PC-9 (cell line): ENCODE measurements at regions not wholly inside any gene's neighbourhood (a gene's known extent, or its start where the extent isn't known, plus 50 kb on each side); places are given as distances from the start of the nearest gene placed in this dataset.

Experiments
- BruUV-seq: library from RNA; stranded (reverse); fragments of 400-500 nt; replicated peaks from 2 replicates; lab custom pipeline; 2021; lab: Mats Ljungman, UMichigan
- CTCF ChIA-PET: fragments of 300-600 bp; sonication (Branson Sonifier 250); formaldehyde crosslinking; loops from one replicate; lab custom pipeline; 2022; ENCODE audit warnings: antibody characterized with exemption; lab: Charles Lee
- POLR2A ChIA-PET: fragments of 300-600 bp; sonication (Branson Sonifier 250); formaldehyde crosslinking; loops from one replicate; lab custom pipeline; 2022; ENCODE audit warnings: antibody characterized with exemption; ENCODE audit not compliant: unreplicated experiment; lab: Charles Lee
- DNase-seq, 2 experiments: peaks; one replicate each; pipeline versions ENCODE4 v3.0.0 to v3.0.0-alpha.2; 2015 to 2022; ENCODE audit warnings: mixed read lengths in 1 of 2
- H2AFZ ChIP-seq: fragments of 200-600 bp; sonication (generic); 2 replicates; pipeline ENCODE4 v1.8.1; 2017; ENCODE audit warnings: antibody characterized with exemption
- H3F3A ChIP-seq: fragments of 200-600 bp; sonication (generic); 2 replicates; pipeline ENCODE4 v1.8.1; 2017; ENCODE audit warnings: antibody characterized with exemption, mild to moderate bottlenecking, low read depth; ENCODE audit not compliant: insufficient read depth
- H3K27ac ChIP-seq: fragments of 200-600 bp; sonication (generic); 2 replicates; pipeline ENCODE4 v1.6.1; 2016; ENCODE audit warnings: mixed run types
- H3K27me3 ChIP-seq: fragments of 200-600 bp; sonication (generic); 2 replicates; pipeline ENCODE4 v1.6.1; 2016; ENCODE audit warnings: low read depth, mixed run types; ENCODE audit not compliant: insufficient read depth
- H3K36me3 ChIP-seq: fragments of 200-600 bp; sonication (generic); 2 replicates; pipeline ENCODE4 v1.6.1; 2016; ENCODE audit warnings: low read depth, mixed run types
- H3K4me1 ChIP-seq: fragments of 200-600 bp; sonication (generic); replicated peaks from 2 replicates; pipeline ENCODE4 v1.6.1; 2016; ENCODE audit warnings: mixed run types; ENCODE audit not compliant: insufficient read depth
- H3K4me2 ChIP-seq: fragments of 200-600 bp; sonication (generic); 2 replicates; pipeline ENCODE4 v1.6.1; 2017; ENCODE audit warnings: mixed run types
- H3K4me3 ChIP-seq: fragments of 200-600 bp; sonication (generic); 2 replicates; pipeline ENCODE4 v1.6.1; 2016; ENCODE audit warnings: mixed run types
- H3K79me2 ChIP-seq: fragments of 200-600 bp; sonication (generic); 2 replicates; pipeline ENCODE4 v1.6.1; 2017; ENCODE audit warnings: low read depth, mixed run types
- H3K9me2 ChIP-seq: fragments of 200-600 bp; sonication (generic); 2 replicates; pipeline ENCODE4 v1.8.1; 2017; ENCODE audit warnings: mild to moderate bottlenecking; ENCODE audit not compliant: insufficient read depth
- H3K9me3 ChIP-seq: fragments of 200-600 bp; sonication (generic); 2 replicates; pipeline ENCODE4 v1.8.1; 2016; ENCODE audit warnings: low read depth; ENCODE audit not compliant: insufficient read depth
- H4K20me1 ChIP-seq: fragments of 200-600 bp; sonication (generic); 2 replicates; pipeline ENCODE4 v1.8.1; 2017; ENCODE audit not compliant: insufficient read depth
- EZH2 ChIP-seq: fragments of 200-600 bp; sonication (generic); IDR thresholded peaks from 2 replicates; pipeline ENCODE4 v1.8.0; 2017; ENCODE audit warnings: antibody characterized with exemption, low read depth
- intact Hi-C: fragments of 100-400 bp; cut with micrococcal nuclease; formaldehyde crosslinking; loops from one replicate; pipeline ENCODE4 v1.10.0; 2022; ENCODE audit not compliant: unreplicated experiment
- TF ChIP-seq, protein P1 (sequence below): fragments of 200-600 bp; sonication (generic); conservative IDR thresholded peaks from 2 replicates; pipeline ENCODE4 v1.6.1; 2017; ENCODE audit warnings: mixed run types, antibody characterized with exemption, mild to moderate bottlenecking, moderate library complexity

DNA sequence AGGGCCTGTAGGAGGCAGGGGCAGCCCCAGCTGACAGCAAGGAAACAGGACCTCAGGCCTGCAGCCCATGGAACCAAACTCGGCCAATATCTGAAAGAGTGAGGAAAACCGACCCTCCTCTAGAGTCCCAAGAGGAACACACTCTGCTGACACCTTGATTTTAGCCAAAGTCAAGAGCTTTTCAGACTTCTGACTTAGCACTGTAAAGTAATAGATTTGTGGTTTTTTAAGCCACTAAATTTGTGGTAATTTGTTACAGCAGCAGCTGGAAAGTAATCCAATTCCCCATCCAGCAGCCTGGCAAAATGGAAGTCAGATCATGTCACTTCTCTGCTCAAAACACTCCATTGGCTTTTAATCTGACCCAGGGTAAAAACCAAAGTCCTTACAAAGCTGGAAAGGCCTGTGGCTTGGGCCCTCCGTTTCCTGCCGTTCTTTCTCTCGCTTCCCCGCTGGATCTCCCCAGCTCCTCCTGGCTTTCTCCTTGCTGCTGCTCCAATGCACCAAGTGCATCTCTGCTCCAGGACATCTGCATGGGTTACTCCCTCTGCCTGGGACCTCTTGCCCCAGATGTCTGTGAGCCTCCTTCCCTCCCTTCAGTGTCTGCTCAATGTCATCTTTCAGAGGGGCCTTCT is 79.0 kb downstream of the C5orf15 start:
- no peaks in the 10 kb centered on the region for H3K4me1 ChIP-seq
- no peaks in the 10 kb centered on the region for H3K79me2 ChIP-seq
- H3K9me3 ChIP-seq: no peaks in the 10 kb centered on the region
- no peak overlapping the region for H2AFZ ChIP-seq
- DNase-seq: no peak
- no peaks in the 10 kb centered on the region for H3K27me3 ChIP-seq
- H3K4me2 ChIP-seq: no peak overlapping the region
- H3K36me3 ChIP-seq: no peaks in the 10 kb centered on the region
- H4K20me1 ChIP-seq: no peaks in the 10 kb centered on the region
- no peaks in the 10 kb centered on the region for H3K9me2 ChIP-seq
- CTCF ChIA-PET: no interaction called here
- TF ChIP-seq EZH2: no peak
- TF ChIP-seq, protein P1, sequence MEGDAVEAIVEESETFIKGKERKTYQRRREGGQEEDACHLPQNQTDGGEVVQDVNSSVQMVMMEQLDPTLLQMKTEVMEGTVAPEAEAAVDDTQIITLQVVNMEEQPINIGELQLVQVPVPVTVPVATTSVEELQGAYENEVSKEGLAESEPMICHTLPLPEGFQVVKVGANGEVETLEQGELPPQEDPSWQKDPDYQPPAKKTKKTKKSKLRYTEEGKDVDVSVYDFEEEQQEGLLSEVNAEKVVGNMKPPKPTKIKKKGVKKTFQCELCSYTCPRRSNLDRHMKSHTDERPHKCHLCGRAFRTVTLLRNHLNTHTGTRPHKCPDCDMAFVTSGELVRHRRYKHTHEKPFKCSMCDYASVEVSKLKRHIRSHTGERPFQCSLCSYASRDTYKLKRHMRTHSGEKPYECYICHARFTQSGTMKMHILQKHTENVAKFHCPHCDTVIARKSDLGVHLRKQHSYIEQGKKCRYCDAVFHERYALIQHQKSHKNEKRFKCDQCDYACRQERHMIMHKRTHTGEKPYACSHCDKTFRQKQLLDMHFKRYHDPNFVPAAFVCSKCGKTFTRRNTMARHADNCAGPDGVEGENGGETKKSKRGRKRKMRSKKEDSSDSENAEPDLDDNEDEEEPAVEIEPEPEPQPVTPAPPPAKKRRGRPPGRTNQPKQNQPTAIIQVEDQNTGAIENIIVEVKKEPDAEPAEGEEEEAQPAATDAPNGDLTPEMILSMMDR: no peak
- BruUV-seq: no TSS peak
- H3K4me3 ChIP-seq: no peak overlapping the region
- POLR2A ChIA-PET: no interaction called here
- H3K27ac ChIP-seq: no peak overlapping the region
- H3F3A ChIP-seq: no peaks in the 10 kb centered on the region
- intact Hi-C loops: no loop called here

DNA sequence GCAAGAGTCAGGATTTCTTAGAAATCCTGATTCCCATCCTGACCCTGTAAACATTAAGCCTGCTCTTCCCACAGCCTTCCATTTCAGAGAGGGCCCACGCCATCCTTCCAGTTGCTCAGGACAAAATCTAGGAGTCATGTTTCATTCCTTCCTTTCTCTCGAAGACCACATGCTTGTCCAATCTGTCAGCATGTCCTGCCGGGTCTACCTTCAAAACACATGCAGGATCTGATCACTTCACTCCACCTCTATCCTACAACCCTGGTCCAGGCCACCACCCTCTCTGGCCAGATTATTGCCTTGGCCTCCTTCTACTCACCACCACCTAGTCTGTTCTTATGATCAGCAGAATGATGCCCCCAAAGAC is 79.8 kb downstream of the C5orf15 start:
- CTCF ChIA-PET: no interaction called here
- Histone ChIP-seq H3K9me2 (no peaks in the 10 kb centered on the region), H2AFZ (no peak overlapping the region), H3K9me3 (no peaks in the 10 kb centered on the region), H3K4me1 (no peaks in the 10 kb centered on the region), H3K79me2 (no peaks in the 10 kb centered on the region), H3K36me3 (no peaks in the 10 kb centered on the region), H3K27me3 (no peaks in the 10 kb centered on the region), H3K4me3 (no peak overlapping the region), H3K27ac (no peak overlapping the region), H4K20me1 (no peaks in the 10 kb centered on the region), H3F3A (no peaks in the 10 kb centered on the region), H3K4me2 (no peak overlapping the region)
- no TSS peak for BruUV-seq
- intact Hi-C loops: no loop called here
- POLR2A ChIA-PET: no interaction called here
- TF ChIP-seq EZH2: no peak
- TF ChIP-seq, protein P1: no peak
- DNase-seq: no peak

DNA sequence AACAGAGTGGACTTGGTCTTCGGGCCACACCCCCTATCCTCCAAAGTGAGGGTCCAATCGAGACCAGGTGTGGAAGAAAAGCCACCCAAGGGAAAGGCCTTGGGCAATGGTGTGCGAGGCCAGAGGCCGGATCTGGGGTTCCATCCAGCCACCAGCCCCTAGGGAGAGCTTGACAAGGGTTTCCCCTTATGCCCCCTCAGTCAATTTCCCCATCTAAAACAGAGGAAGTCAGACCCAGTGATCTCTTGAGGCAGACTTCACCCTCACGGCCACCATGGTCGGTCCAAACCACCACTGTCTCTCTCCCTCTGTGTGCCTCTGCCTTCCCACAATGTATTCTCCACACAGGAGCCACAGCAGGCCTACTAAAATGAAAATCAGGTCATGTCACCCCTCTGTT is 82.9 kb downstream of the C5orf15 start:
- Histone ChIP-seq H3K4me2 (no peak overlapping the region), H2AFZ (no peak overlapping the region), H3K36me3 (no peaks in the 10 kb centered on the region), H3F3A (no peaks in the 10 kb centered on the region), H3K27me3 (no peaks in the 10 kb centered on the region), H3K9me3 (no peaks in the 10 kb centered on the region), H3K9me2 (no peaks in the 10 kb centered on the region), H4K20me1 (no peaks in the 10 kb centered on the region), H3K4me3 (no peak overlapping the region), H3K79me2 (no peaks in the 10 kb centered on the region), H3K27ac (no peak overlapping the region), H3K4me1 (no peaks in the 10 kb centered on the region)
- no TSS peak for BruUV-seq
- DNase-seq: no peak
- POLR2A ChIA-PET: no interaction called here
- CTCF ChIA-PET: interaction anchor here (0.7 kb wide), 1 partner anchor 15 kb away, joined by 3 read pairs; no protein-coding TSS in a partner anchor
- intact Hi-C loops: no loop called here
- TF ChIP-seq, protein P1: no peak
- TF ChIP-seq EZH2: no peak
